ENCODE measurements at regions not wholly inside any gene's neighbourhood (a gene's known extent, or its start where the extent isn't known, plus 50 kb on each side); places are given as distances from the start of the nearest gene placed in this dataset.
"Not testable (repeated sequence)": the region's sequence is repeated elsewhere in the genome, so short reads cannot be mapped to it uniquely, and the experiment has no call there.

DNA sequence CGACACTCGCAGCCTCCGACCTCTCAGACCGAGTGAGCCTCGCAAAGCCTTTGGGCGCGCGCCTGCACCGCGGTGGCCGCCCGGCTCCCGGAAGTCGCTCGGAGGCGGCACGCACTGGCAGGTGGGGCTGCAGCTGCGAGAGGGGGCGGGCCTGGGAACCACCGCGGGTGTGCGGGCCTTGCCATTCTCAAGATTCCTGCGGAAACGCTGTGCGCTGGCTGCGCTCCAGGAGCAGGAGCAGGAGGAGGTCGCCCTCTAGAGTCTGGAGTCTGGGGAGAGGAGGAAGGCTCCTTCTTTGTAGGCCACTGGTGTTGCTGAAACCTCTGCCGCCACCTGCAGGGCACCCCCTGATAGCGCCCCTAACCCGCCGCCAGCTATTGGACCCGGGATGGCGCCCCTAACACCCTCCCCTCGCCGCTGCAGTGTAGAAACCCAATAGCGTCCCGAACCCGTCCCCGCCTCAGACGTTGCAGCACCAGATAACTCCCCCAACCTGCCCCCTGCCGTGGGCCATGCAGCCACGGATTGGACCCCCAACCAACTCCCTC lies 230.6 kb downstream of the LIPI start:
- intact Hi-C loops (cut with micrococcal nuclease; ENCODE audit: unreplicated experiment): loop anchor here (5.0 kb wide), 1 partner anchor 82 kb away; no protein-coding TSS in a partner anchor
- H3K9me3 ChIP-seq (ENCODE audit: control insufficient read depth, insufficient read depth, low read depth, low read length); H3K4me3 ChIP-seq (ENCODE audit: low read depth in 2 of 2, low read length in 2 of 2); POLR2A ChIA-PET; DNase-seq (ENCODE audit: low read depth, low spot score); H3K4me1 ChIP-seq (ENCODE audit: control insufficient read depth, insufficient read depth, low read length); H3K36me3 ChIP-seq (ENCODE audit: control insufficient read depth, insufficient read depth, low read length); H3K27ac ChIP-seq (ENCODE audit: low read length); BruUV-seq (replicated peaks); H3K27me3 ChIP-seq (ENCODE audit: control insufficient read depth, insufficient read depth, low read length); CTCF ChIA-PET; in situ Hi-C loops (cut with HindIII; ENCODE audit: low pct_unique_long_range_greater_than_20kb, low sequenced_read_pairs): not testable (repeated sequence)
- ATAC-seq: peak; percentile 82; the same call in 1 of the 2 replicates

DNA sequence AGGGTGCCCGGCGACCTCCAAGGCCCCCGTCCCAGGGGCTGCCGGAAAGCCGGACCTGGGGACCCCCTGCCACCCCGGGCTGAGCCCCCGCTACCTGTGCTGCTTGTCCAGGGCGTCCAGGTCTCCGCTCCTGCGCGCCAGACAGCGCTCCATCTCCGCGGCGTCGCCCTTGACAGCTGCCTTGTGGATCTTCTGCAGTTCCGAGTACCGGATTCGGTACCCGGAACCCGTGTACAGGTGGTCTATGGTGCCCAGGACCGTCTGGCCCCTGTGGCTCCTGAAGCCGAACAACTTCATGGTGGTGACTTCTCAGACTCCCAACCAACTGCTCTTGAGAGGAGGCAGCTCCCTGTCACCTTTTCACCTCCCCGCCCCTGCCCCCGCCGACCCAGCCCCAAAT lies 231.1 kb downstream of the LIPI start:
- H3K4me3 ChIP-seq (ENCODE audit: low read depth in 2 of 2, low read length in 2 of 2); POLR2A ChIA-PET; H3K27ac ChIP-seq (ENCODE audit: low read length); H3K9me3 ChIP-seq (ENCODE audit: control insufficient read depth, insufficient read depth, low read depth, low read length); in situ Hi-C loops (cut with HindIII; ENCODE audit: low pct_unique_long_range_greater_than_20kb, low sequenced_read_pairs); BruUV-seq (replicated peaks); CTCF ChIA-PET; H3K4me1 ChIP-seq (ENCODE audit: control insufficient read depth, insufficient read depth, low read length); DNase-seq (ENCODE audit: low read depth, low spot score); H3K36me3 ChIP-seq (ENCODE audit: control insufficient read depth, insufficient read depth, low read length); ATAC-seq; H3K27me3 ChIP-seq (ENCODE audit: control insufficient read depth, insufficient read depth, low read length): not testable (repeated sequence)
- intact Hi-C loops (cut with micrococcal nuclease; ENCODE audit: unreplicated experiment): loop anchor here (5.0 kb wide), 1 partner anchor 83 kb away; no protein-coding TSS in a partner anchor

DNA sequence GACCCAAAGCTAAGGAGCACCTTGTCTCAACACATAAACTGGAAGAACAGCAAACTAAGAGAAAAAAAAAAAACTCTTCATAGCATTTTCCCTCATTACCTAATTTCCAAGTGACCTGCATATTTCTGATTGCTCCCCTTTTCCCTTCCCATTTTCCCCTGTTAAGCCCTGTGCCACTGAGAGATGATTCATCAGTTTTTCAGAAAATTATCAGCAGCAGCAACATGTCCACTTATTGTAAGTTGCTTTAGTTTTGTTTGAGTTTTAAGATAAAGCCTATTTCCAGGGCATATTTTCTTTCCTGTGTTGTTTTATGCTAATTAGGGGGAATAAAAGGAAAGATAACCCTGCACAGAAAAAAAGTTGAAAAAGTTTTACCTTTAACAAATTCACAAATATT lies 236.2 kb downstream of the LIPI start:
- H3K4me1 ChIP-seq (ENCODE audit: control insufficient read depth, insufficient read depth, low read length); intact Hi-C loops (cut with micrococcal nuclease; ENCODE audit: unreplicated experiment); H3K27ac ChIP-seq (ENCODE audit: low read length); DNase-seq (ENCODE audit: low read depth, low spot score); H3K4me3 ChIP-seq (ENCODE audit: low read depth in 2 of 2, low read length in 2 of 2); H3K27me3 ChIP-seq (ENCODE audit: control insufficient read depth, insufficient read depth, low read length); ATAC-seq; CTCF ChIA-PET; H3K36me3 ChIP-seq (ENCODE audit: control insufficient read depth, insufficient read depth, low read length); in situ Hi-C loops (cut with HindIII; ENCODE audit: low pct_unique_long_range_greater_than_20kb, low sequenced_read_pairs); POLR2A ChIA-PET; H3K9me3 ChIP-seq (ENCODE audit: control insufficient read depth, insufficient read depth, low read depth, low read length); BruUV-seq (replicated peaks): not testable (repeated sequence)

DNA sequence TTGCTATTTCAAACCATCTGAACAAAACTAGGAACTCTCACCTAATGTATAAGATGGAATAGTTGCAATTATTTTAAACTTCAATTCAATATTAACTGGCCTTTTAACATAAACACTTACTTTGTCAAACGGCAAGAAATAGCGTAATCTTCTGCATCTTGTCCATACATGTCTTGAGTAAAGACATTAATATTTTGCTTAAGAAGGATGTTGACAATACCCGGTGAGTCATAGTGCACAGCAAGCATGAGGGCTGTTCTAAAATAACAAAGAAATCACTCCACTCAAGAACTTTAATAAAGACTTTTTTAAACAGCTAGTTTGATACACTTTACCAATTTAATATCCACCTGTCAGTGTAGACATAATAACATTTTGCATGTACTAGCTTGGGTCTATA lies 240.9 kb downstream of the LIPI start:
- BruUV-seq (replicated peaks); H3K4me1 ChIP-seq (ENCODE audit: control insufficient read depth, insufficient read depth, low read length); H3K9me3 ChIP-seq (ENCODE audit: control insufficient read depth, insufficient read depth, low read depth, low read length); DNase-seq (ENCODE audit: low read depth, low spot score); in situ Hi-C loops (cut with HindIII; ENCODE audit: low pct_unique_long_range_greater_than_20kb, low sequenced_read_pairs); intact Hi-C loops (cut with micrococcal nuclease; ENCODE audit: unreplicated experiment); H3K4me3 ChIP-seq (ENCODE audit: low read depth in 2 of 2, low read length in 2 of 2); H3K36me3 ChIP-seq (ENCODE audit: control insufficient read depth, insufficient read depth, low read length); CTCF ChIA-PET; H3K27ac ChIP-seq (ENCODE audit: low read length); POLR2A ChIA-PET; ATAC-seq; H3K27me3 ChIP-seq (ENCODE audit: control insufficient read depth, insufficient read depth, low read length): not testable (repeated sequence)

DNA sequence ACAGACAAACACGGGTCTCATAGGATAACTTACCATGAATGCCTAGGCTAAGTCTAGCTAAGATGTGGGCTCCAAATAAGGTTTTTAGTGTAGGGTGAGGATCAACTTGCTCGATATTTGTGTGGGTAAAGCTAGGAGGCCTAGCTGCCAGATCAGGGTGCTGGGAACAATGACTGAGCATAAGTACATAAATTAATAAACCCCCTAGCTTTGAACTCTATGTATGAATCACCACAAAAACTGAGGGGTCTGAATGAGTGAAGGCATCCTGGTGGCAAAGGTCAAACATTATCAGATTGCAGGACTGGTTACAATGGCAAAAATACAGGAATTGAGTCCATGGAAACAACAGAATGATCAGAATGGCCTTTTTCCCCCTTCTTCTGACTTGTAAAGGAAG lies 241.8 kb downstream of the LIPI start:
- H3K36me3 ChIP-seq (ENCODE audit: control insufficient read depth, insufficient read depth, low read length); in situ Hi-C loops (cut with HindIII; ENCODE audit: low pct_unique_long_range_greater_than_20kb, low sequenced_read_pairs); BruUV-seq (replicated peaks); H3K4me3 ChIP-seq (ENCODE audit: low read depth in 2 of 2, low read length in 2 of 2); H3K4me1 ChIP-seq (ENCODE audit: control insufficient read depth, insufficient read depth, low read length); DNase-seq (ENCODE audit: low read depth, low spot score); POLR2A ChIA-PET; CTCF ChIA-PET; ATAC-seq; H3K9me3 ChIP-seq (ENCODE audit: control insufficient read depth, insufficient read depth, low read depth, low read length); H3K27me3 ChIP-seq (ENCODE audit: control insufficient read depth, insufficient read depth, low read length); H3K27ac ChIP-seq (ENCODE audit: low read length); intact Hi-C loops (cut with micrococcal nuclease; ENCODE audit: unreplicated experiment): not testable (repeated sequence)

DNA sequence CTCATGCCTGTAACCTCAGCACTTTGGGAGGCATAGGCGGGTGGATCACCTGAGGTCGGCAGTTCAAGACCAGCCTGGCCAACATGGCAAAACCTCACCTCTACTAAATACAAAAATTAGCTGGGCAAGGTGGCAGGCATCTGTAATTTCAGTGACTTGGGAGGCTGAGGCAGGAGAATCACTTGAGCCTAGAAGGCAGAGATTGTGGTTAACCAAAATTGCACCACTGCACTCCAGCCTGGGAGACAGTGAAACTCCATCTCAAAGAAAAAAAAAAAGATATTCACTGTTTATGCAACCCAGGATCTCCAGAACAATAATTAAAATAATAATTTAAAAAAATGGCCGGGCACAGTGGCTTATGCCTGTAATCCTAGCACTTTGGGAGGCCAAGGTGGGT lies 247.5 kb downstream of the LIPI start:
- H3K27me3 ChIP-seq (ENCODE audit: control insufficient read depth, insufficient read depth, low read length); CTCF ChIA-PET; H3K4me3 ChIP-seq (ENCODE audit: low read depth in 2 of 2, low read length in 2 of 2); in situ Hi-C loops (cut with HindIII; ENCODE audit: low pct_unique_long_range_greater_than_20kb, low sequenced_read_pairs); intact Hi-C loops (cut with micrococcal nuclease; ENCODE audit: unreplicated experiment); H3K9me3 ChIP-seq (ENCODE audit: control insufficient read depth, insufficient read depth, low read depth, low read length); DNase-seq (ENCODE audit: low read depth, low spot score); H3K36me3 ChIP-seq (ENCODE audit: control insufficient read depth, insufficient read depth, low read length); H3K27ac ChIP-seq (ENCODE audit: low read length); BruUV-seq (replicated peaks); H3K4me1 ChIP-seq (ENCODE audit: control insufficient read depth, insufficient read depth, low read length); POLR2A ChIA-PET; ATAC-seq: not testable (repeated sequence)

All from Panc1 (cell line).